PC-3 (cell line): ENCODE measurements at regions not wholly inside any gene's neighbourhood (a gene's known extent, or its start where the extent isn't known, plus 50 kb on each side); places are given as distances from the start of the nearest gene placed in this dataset.

Experiments used
- ATAC-seq: fragments of 200-7000 bp; cut with Tn5 transposase; 2 replicates; pipeline ENCODE4 v1.9.1; 2020; ENCODE audit warnings: mild to moderate bottlenecking, moderate library complexity
- BruUV-seq: library from RNA; stranded (reverse); fragments of 400-500 nt; replicated peaks from 2 replicates; lab custom pipeline; 2021; lab: Mats Ljungman, UMichigan
- CTCF ChIA-PET: fragments of 300-600 bp; sonication (Branson Sonifier 250); formaldehyde crosslinking; loops from one replicate; lab custom pipeline; 2022; ENCODE audit warnings: antibody characterized with exemption; lab: Charles Lee
- POLR2A ChIA-PET: fragments of 300-600 bp; sonication (Branson Sonifier 250); formaldehyde crosslinking; loops from one replicate; lab custom pipeline; 2022; ENCODE audit warnings: antibody characterized with exemption; ENCODE audit not compliant: unreplicated experiment; lab: Charles Lee
- DNase-seq: peaks from one replicate; pipeline ENCODE4 v3.0.0-alpha.2; 2015
- H2AFZ ChIP-seq: fragments of 300-600 bp; sonication (generic); 2 replicates; pipeline ENCODE4 v1.6.0; 2016; ENCODE audit warnings: antibody characterized with exemption, low read length
- H3F3A ChIP-seq: fragments of 300-600 bp; sonication (generic); one replicate; pipeline ENCODE4 v1.6.0; 2017; ENCODE audit warnings: antibody characterized with exemption, low read length, control low read depth, mild to moderate bottlenecking; ENCODE audit not compliant: unreplicated experiment
- H3K27ac ChIP-seq: fragments of 300-600 bp; sonication (generic); 2 replicates; pipeline ENCODE4 v1.5.1; 2016; ENCODE audit warnings: mild to moderate bottlenecking, low read length
- H3K27me3 ChIP-seq: fragments of 300-600 bp; sonication (generic); 2 replicates; pipeline ENCODE4 v1.6.1; 2016; ENCODE audit warnings: low read length, mixed read lengths
- H3K36me3 ChIP-seq: fragments of 300-600 bp; sonication (generic); 2 replicates; pipeline ENCODE4 v1.6.1; 2016; ENCODE audit warnings: low read depth, mixed run types, low read length, mixed read lengths
- H3K4me1 ChIP-seq: fragments of 300-600 bp; sonication (generic); 2 replicates; pipeline ENCODE4 v1.5.1; 2016; ENCODE audit warnings: low read length; ENCODE audit not compliant: insufficient read depth
- H3K4me2 ChIP-seq: fragments of 300-600 bp; sonication (generic); 2 replicates; pipeline ENCODE4 v1.6.0; 2016; ENCODE audit warnings: low read length
- H3K4me3 ChIP-seq: fragments of 300-600 bp; sonication (generic); 2 replicates; pipeline ENCODE4 v1.5.1; 2016; ENCODE audit warnings: mild to moderate bottlenecking, low read length, mixed read lengths
- H3K79me2 ChIP-seq: fragments of 300-600 bp; sonication (generic); 2 replicates; pipeline ENCODE4 v1.6.1; 2017; ENCODE audit warnings: low read length, mixed read lengths
- H3K9ac ChIP-seq: fragments of 300-600 bp; sonication (generic); 2 replicates; pipeline ENCODE4 v1.6.0; 2016; ENCODE audit warnings: mild to moderate bottlenecking, low read length
- H3K9me2 ChIP-seq: fragments of 300-600 bp; sonication (generic); replicated peaks from 2 replicates; pipeline ENCODE4 v1.6.1; 2016; ENCODE audit warnings: mixed run types, low read length, mixed read lengths
- H3K9me3 ChIP-seq: fragments of 300-600 bp; sonication (generic); 2 replicates; pipeline ENCODE4 v1.6.1; 2016; ENCODE audit warnings: low read length, mixed read lengths
- H4K20me1 ChIP-seq: fragments of 300-600 bp; sonication (generic); 2 replicates; pipeline ENCODE4 v1.6.1; 2016; ENCODE audit warnings: low read length, mixed read lengths
- CTCF ChIP-seq: fragments of 300-600 bp; sonication (generic); conservative IDR thresholded peaks from 2 replicates; pipeline ENCODE4 v1.5.1; 2017; ENCODE audit warnings: antibody characterized with exemption, low read depth, mild to moderate bottlenecking, low read length
- EZH2 ChIP-seq: fragments of 300-600 bp; sonication (generic); IDR thresholded peaks from one replicate; pipeline ENCODE4 v1.6.1; 2017; ENCODE audit warnings: antibody characterized with exemption, mild to moderate bottlenecking, low read length; ENCODE audit not compliant: unreplicated experiment
- EZH2phosphoT487 ChIP-seq: fragments of 300-600 bp; sonication (generic); IDR thresholded peaks from 2 replicates; pipeline ENCODE4 v1.6.1; 2018; ENCODE audit warnings: mild to moderate bottlenecking, antibody characterized with exemption, low read length, borderline replicate concordance
- intact Hi-C: fragments of 100-400 bp; cut with micrococcal nuclease; formaldehyde crosslinking; loops from 2 replicates; pipeline ENCODE4 v1.9.0; 2023

DNA sequence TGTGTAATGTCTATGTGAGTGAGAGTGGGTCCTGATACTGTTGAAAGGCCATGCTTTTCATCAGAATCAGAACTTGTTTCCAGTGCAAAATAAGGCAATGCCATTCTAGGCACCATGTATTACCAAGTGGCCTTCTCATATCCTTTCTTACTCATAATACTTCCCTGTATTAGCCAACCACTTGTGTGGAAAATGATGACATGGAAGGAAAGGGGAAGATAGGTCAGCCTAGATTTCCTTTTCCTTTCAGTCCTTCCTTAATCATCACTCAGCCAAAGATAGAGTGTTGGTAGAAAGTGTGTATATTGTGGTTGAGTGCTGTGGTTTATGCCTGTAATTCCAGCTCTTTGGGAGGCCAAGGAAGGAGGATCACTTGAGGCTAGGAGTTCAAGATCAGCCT lies 158.6 kb upstream of the PREP start:
- no TSS peak for BruUV-seq
- no peaks in the 10 kb centered on the region for H3K4me1 ChIP-seq
- H4K20me1 ChIP-seq = no peaks in the 10 kb centered on the region
- TF ChIP-seq EZH2phosphoT487 (no peak), EZH2 (no peak), CTCF (no peak)
- no peak overlapping the region for H3K4me3 ChIP-seq
- no peaks in the 10 kb centered on the region for H3K27me3 ChIP-seq
- H3K9me3 ChIP-seq = no peaks in the 10 kb centered on the region
- H3K9ac ChIP-seq = no peak overlapping the region
- DNase-seq (no peak), ATAC-seq (no peak)
- H3K9me2 ChIP-seq = no peaks in the 10 kb centered on the region
- H2AFZ ChIP-seq = no peak overlapping the region
- intact Hi-C loops = no loop called here
- no peak overlapping the region for H3K4me2 ChIP-seq
- no peaks in the 10 kb centered on the region for H3K36me3 ChIP-seq
- H3K79me2 ChIP-seq = no peaks in the 10 kb centered on the region
- H3F3A ChIP-seq = no peaks in the 10 kb centered on the region
- POLR2A ChIA-PET = no interaction called here
- CTCF ChIA-PET = no interaction called here
- H3K27ac ChIP-seq = no peak overlapping the region

DNA sequence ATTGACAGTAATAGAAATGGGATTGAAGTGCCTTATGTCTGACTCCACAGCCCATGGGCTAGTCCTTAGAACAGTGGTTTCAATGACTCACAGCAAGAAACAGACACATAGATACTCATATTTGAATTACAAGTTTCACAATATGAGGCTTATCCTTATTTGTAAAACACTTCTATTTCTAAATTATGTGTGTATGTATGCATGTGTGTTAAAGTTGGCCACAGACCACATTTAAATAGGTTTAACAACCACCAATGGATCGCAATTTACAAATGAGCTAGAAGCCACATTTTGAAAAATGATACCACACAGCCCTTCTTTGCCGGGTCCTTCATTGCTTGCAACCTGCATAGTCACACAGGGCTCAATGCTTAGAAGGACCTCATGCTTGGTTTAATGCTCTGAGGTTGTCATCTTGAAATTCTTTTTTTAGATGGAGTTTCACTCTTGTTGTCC lies 157.8 kb upstream of the PREP start:
- no peaks in the 10 kb centered on the region for H3K9me3 ChIP-seq
- intact Hi-C loops = no loop called here
- no peak overlapping the region for H2AFZ ChIP-seq
- H3K27ac ChIP-seq = no peak overlapping the region
- no peaks in the 10 kb centered on the region for H3K27me3 ChIP-seq
- DNase-seq = peak; percentile 4
- H3K9me2 ChIP-seq = no peaks in the 10 kb centered on the region
- POLR2A ChIA-PET = no interaction called here
- H4K20me1 ChIP-seq = no peaks in the 10 kb centered on the region
- H3F3A ChIP-seq = no peaks in the 10 kb centered on the region
- no peak for ATAC-seq
- no peaks in the 10 kb centered on the region for H3K36me3 ChIP-seq
- H3K4me2 ChIP-seq = no peak overlapping the region
- H3K4me3 ChIP-seq = no peak overlapping the region
- BruUV-seq = no TSS peak
- H3K4me1 ChIP-seq = no peaks in the 10 kb centered on the region
- CTCF ChIA-PET = no interaction called here
- no peak overlapping the region for H3K9ac ChIP-seq
- no peaks in the 10 kb centered on the region for H3K79me2 ChIP-seq
- no peak for TF ChIP-seq EZH2phosphoT487
- TF ChIP-seq EZH2 = no peak

GRCh38 chr6:105557291-105557690 lies 154.4 kb upstream of the PREP start:
- H3K27me3 ChIP-seq = no peaks in the 10 kb centered on the region
- H3K4me2 ChIP-seq = no peak overlapping the region
- no peaks in the 10 kb centered on the region for H3F3A ChIP-seq
- no peaks in the 10 kb centered on the region for H3K79me2 ChIP-seq
- H3K4me3 ChIP-seq = no peak overlapping the region
- no peak overlapping the region for H3K9ac ChIP-seq
- ChIA-PET POLR2A (no interaction called here), CTCF (no interaction called here)
- no peaks in the 10 kb centered on the region for H3K36me3 ChIP-seq
- peaks cover 15% of the 10 kb centered on the region for H3K4me1 ChIP-seq
- H4K20me1 ChIP-seq = no peaks in the 10 kb centered on the region
- no peak overlapping the region for H2AFZ ChIP-seq
- no peak overlapping the region for H3K27ac ChIP-seq
- no TSS peak for BruUV-seq
- TF ChIP-seq EZH2phosphoT487 (no peak), CTCF (no peak)
- no peaks in the 10 kb centered on the region for H3K9me2 ChIP-seq
- no peaks in the 10 kb centered on the region for H3K9me3 ChIP-seq
- ATAC-seq = no peak
- intact Hi-C loops = no loop called here
- no peak for DNase-seq
